SKM-1 treated with dmso at 0.1 percent for 144 hours (cell line): ENCODE measurements at regions not wholly inside any gene's neighbourhood (a gene's known extent, or its start where the extent isn't known, plus 50 kb on each side); places are given as distances from the start of the nearest gene placed in this dataset.

Source experiments
- DNase-seq: peaks from one replicate; lab custom pipeline; 2025; ENCODE audit not compliant: unreplicated experiment; lab: John Stamatoyannopoulos, UW

- DNase-seq: no peak
Observed at GRCh38 chr6:108734271-108734922, 113.8 kb upstream of the ARMC2 start.

DNA sequence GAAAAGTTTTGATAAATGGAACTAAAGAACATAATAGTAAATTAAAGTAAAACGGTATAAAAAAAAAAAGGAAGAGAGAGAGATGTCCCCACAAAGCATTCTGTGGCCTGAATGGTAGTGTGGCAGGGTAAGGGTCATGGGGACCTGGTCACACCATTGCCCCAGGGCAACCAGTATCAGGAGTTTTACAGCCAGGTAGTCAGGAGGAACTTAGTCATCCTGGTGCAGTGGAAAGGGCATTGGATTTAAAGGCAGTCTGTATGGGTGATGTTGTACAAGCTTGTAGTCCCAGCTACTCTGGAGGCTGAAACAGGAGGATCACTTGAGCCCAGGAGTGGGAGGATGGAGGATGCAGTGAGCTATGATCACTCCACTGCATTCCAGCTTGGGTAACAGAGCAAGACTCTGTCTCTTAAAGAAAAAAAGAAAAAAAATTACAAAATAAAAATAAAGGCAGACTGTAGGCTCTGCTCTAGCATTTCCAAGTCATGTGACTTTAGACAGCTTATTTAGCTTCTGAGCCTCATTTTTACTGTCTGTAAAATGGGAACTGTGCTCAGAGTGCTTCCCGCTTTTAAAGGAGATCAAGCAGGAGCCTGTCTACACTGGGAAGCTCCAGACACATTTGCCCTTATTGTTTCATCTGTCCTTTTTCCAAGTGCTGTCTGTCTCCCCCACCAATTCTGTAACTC, 112.8 kb upstream of the ARMC2 start:
- no peak for DNase-seq

GRCh38 chr6:108736002-108736361, 112.2 kb upstream of the ARMC2 start:
- no peak for DNase-seq

DNA sequence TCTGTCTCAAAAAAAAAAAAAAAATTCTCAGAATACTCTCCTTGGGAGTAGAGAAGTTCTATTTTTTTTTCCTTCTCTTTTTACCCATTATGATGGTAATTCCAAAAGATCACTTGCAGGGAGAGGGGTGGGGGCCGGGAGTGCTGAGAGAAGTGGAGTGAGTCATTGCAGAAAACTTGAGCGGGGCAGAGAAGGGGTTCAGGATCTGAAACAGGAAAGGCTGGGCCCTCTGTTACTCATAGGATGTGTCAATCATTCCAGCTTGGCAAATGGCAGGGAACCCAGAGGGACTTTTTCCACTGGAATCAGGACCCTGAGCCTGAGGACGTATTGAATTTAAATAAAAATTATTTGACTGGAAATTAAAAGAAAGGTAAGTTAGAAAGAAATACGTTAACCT, 111.4 kb upstream of the ARMC2 start:
- no peak for DNase-seq

DNA sequence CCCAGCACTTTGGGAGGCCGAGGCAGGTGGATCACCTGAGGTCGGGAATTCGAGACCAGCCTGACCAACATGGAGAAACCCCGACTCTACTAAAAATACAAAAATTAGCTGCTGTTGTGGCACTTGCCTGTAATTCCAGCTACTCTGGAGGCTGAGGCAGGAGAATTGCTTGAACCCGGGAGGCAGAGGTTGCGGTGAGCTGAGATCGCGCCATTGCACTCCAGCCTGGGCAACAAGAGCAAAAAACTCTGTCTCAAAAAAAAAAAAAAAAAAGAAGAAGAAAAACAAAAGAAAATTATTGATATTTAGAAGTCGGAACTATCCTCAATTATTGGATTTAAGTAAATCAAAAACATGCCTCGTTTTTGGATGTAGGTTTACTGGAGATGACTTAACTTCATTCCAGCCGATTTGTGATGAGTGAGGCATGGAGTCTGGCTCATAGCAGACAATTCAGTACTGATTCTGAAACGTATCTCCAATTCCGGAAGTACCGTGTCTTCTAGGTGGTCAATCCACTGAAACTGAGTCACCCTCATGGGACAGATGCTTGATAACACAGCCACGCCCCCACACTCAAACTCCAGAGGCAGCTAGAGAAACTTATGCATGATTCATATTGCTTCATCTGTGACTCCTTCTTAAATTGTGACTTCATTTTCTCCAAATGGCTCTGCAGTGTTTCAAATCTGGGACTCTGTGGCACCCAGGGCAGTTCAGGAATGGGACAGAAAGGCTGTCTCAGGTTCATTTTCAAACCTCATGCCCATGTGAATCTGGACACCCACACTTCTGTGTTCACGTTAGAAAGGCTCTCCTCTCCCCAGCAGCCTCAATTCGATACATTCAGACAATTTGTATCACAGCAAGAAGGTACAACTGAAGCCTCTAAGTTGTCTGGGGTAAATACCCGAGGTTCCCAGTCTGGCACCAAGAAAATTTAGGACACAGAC, 110.4 kb upstream of the ARMC2 start:
- no peak for DNase-seq

DNA sequence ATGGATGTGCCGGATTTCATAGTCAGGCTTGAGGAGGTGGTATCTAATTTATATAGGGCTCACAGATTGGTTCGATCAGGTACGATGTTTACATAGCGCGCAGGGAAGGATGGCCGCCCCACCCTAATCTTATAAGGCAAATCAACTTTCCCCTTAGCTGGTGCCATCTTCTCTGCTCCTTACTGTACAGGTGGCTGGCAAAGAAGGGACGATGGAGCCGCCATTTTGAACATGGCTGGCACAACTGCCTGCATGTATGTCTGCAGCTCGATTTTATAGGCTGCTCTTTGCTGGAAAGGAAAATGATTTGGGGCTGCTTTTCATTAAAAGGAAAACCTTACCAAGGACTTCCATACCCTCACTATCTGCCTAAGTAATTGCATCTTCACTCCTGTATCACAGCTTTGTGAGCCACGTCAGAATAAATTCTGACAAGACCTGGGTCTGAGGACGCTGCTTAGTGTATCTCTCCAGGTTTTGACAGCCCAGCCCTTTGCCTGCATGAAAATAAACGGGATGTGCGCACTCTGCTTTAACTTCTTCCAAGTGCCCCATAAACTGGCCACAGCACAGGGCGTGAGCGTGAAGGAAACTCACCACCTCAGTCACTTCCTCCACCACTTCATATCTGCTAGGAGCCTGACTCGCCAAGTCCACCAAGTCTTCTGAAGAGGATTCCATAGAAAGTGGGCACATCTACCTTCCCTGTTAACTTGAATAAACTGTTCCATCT, 109.4 kb upstream of the ARMC2 start:
- no peak for DNase-seq

DNA sequence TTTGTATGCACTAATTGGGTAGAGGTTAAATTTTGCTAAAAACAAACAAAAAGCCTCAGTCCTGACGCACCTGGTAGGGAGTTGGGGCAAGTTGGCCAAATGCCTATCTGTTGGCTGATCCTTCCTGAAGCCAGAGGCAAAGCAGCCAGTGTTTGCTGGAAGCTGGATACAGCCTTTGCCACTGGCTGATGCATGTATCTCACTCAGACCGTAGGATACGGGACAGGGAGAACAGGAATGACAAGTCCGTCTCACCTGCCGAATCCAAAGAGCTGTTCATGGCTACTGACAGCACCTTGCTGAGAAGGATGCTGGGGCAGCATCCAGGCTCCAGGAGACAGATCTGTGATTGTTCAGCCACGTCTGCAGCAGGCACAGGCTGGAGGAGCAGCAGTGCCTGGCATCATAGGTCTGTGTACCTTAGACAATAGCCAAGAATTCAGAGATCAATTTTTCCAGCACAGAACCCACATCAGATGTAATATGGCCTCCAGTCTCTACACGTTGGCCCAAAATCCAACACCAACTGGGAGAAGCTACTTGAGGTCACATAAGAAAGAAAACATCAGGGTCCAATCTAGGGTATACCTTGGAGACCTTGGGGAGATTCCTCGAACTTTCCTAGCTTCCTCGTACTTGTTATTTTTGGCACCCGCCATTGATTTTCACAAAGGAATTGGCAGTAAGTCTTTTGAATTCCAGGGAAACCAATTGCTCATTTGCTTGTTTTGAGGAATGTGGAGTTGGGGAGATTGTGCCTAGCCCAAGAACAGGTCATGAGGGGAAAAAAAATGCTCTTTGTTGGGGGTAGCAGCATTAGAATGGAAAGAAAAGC, 108.5 kb upstream of the ARMC2 start:
- no peak for DNase-seq

DNA sequence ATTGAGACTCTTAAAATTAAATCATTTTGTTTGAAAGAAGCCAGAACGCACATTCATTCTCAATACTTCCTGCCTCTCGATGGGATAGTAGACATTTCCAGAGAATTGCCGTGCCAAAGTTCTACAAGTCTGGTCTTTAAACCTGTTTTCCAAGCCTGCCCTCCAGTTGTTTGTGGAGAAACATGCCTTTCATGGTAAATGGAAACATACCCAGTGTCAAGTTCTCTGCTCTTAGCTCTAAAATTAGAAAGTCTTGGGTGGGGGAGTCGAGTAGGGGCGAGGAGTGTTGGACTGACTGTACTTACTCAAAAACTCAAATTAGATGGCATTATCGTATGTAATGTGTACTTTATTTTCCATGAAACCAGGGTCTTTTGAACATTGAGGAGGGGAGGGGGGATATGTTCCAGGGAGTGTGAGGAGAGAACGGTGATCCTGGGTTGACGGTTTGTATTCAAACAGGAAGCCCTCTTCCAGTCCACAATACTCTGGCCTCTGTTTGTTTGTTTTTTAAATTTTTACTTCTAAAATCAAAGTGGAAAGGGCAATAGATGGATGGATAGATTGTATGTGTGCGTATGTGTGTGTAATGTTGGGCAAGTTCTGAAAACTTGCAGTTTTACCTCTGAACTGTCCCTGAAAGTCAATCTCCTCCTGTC, 106.8 kb upstream of the ARMC2 start:
- no peak for DNase-seq

DNA sequence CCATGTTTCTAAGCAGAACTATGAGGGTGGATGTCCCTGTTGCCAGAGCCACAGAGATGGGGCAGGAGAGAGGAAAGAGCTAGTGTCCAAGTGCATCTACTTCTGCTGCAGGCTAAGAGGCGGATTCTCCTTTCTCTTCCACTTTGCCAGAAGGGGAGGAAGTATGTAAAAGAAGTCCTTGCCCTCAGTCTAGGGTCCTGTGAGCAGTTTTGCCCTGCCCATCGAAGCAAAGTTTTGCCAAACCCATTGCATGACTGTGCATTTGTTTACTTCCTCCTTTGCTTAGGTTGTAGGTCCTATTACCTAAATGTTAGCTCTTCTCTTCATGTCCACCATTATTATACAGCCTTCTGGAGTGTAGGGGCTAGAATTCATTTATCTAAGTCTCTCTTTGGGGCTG, 106.2 kb upstream of the ARMC2 start:
- DNase-seq: peak; percentile 77

GRCh38 chr6:108744244-108744972, 103.8 kb upstream of the ARMC2 start:
- DNase-seq: no peak

DNA sequence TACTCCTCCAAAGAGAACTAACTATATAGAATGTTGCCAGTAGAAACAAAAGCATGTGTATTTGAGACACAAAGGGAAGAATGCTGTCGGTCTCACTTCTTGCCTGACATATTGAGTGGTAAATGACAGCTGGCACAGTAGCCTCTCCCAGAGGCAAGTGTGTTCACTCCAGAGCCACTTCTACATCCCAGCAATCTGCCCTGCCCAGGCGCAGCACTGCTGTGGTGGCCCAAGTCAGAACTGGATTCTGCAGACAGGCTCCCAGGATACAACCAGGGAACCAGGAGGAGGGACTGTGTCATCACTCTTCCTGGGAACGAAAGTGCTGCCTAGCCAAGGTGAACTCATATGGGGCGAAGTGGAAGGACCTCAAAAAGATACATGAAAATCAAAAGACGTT, 103.2 kb upstream of the ARMC2 start:
- no peak for DNase-seq

- DNase-seq: no peak
Observed at GRCh38 chr6:108745664-108746336, 102.4 kb upstream of the ARMC2 start.

DNA sequence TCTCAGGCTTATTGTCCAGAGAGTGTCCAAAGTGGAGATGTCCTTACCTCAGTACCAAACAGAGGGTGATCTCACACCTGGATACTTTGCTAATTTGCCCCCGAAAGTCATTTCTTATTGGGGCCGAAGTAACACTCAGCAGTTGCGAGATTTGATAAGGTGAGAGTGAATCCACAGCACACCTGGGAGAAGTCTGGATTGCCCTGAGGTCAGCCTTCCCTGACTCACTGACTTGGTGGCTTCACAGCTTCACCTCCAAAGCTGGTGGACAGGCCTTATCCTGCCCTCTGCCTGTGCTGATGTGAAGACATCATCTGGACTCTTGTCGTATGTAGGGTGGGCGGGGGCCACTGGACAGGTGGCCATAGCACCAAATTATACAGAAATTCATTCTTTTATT, 101.9 kb upstream of the ARMC2 start:
- DNase-seq: no peak

DNA sequence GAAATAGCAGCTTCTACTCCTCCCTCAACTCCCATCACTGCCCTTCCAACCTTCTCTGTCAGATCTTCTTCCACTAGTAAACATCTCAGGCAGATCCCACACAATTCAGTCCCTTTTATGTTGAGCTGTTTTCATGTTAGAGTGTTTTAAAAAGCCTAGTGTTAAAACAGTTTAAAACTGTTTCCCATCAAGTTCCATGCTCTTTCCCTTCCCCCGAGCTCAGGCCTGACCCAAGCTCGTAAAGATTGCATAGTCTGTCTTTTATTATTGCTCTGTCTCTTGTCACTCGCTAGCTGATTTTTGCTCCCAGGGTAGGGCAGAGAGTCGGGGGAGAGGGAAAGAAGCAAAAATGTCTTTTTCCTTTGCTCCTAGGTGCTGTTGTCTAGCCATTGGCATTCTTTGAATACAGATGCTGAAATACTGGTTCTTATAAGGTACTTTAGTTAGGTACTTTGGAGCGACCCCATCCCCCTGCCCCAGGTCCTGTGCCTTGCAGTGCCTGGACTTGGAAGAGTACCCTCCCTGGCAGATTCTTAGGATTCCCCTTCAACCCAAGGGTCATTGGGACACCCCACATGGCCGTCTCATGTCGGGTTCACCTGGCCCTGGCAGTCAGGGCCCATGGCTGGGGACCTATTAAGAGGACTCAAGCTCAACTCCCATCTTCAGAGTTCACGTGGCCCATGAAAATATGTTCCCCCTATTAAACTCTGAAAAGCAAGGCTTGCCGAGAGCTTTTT, 101.2 kb upstream of the ARMC2 start:
- no peak for DNase-seq

- no peak for DNase-seq
Observed at GRCh38 chr6:108748055-108748454, 100.2 kb upstream of the ARMC2 start.

DNA sequence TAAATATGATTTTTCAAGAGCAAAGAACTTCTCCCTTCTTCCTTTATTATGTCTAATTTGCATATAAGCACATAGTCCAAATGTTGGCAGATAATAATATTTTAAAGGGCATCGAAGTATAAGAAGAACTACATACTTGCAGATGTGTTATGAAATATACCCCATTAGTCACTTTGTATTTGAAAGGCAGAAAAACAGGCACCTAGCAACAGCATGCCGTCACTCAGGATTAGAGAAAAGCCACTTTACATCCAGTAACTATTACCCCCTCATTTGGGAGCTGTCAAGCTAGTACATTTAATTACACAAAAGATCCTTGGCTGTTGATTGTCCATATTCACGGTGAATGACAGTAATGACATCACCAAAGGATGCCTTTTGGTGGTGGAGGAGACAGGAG, 99.3 kb upstream of the ARMC2 start:
- DNase-seq: no peak

DNA sequence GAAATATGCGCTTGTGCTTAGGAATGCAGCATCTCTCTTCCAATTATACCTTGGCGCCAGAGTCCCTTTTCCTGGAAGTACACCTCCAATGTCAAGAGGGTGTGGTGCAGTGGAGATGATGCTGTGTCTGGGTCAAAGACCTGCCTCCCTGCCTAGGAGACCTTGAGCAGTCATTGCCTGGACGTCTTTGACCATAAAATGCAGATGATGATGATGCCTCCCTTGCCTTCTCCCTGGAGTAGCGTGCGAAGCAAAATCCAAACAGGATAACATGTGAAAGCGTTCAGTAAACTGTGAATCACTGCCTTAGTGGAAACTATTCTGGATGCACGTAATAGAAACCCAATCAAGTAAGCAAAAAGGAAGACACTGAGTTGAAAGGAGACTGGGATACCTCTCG, 97.4 kb upstream of the ARMC2 start:
- no peak for DNase-seq

DNA sequence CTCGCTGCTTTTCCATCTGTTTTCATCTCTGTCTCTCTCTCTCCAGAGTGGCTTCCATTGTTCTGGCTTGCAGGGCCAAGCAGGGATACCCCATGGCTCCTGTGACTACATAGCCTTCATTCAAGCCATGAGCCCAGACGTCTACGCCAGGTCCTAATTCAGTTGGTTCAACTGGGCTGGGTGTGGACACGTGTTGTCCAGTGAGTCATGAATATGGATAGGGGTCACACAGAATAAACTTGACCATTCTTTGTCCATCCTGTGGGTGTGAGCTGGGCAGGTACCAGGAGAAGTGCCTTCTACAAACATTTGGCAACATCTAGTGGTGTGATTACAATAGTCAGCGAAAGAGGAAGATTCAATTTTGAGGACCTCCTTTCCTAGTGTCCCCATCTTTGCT, 96.9 kb upstream of the ARMC2 start:
- no peak for DNase-seq
